ENCODE measurements at regions not wholly inside any gene's neighbourhood (a gene's known extent, or its start where the extent isn't known, plus 50 kb on each side); places are given as distances from the start of the nearest gene placed in this dataset.
A peak's percentile ranks its signal among the peaks of the same experiment; 100 is the strongest.

- TF ChIP-seq ZNF610 (tag by site-specific recombination; IDR thresholded peaks at IDR 0.05; ENCODE audit: borderline replicate concordance) (no peak), ZNF433 (tag by site-specific recombination; IDR thresholded peaks at IDR 0.05; ENCODE audit: low read depth) (no peak), KLF17 (tag by site-specific recombination; IDR thresholded peaks at IDR 0.05) (no peak), GLI4 (tag by site-specific recombination; IDR thresholded peaks at IDR 0.05) (no peak), ZBTB7A (tag by site-specific recombination; IDR thresholded peaks at IDR 0.05; ENCODE audit: low read depth) (no peak), ZNF510 (tag by site-specific recombination; IDR thresholded peaks at IDR 0.05; ENCODE audit: insufficient replicate concordance) (peak; percentile 57), ZNF23 (tag by site-specific recombination; IDR thresholded peaks at IDR 0.05; ENCODE audit: borderline replicate concordance) (no peak), CTCF (tag by site-specific recombination; IDR thresholded peaks at IDR 0.05) (no peak), ZNF266 (tag by site-specific recombination; IDR thresholded peaks at IDR 0.05; ENCODE audit: low read depth) (no peak), ZNF776 (tag by site-specific recombination; IDR thresholded peaks at IDR 0.05; ENCODE audit: borderline replicate concordance) (no peak), ATF2 (tag by site-specific recombination; IDR thresholded peaks at IDR 0.05; ENCODE audit: low read depth) (no peak), SP7 (tag by site-specific recombination; IDR thresholded peaks at IDR 0.05) (no peak), ZFP3 (tag by site-specific recombination; IDR thresholded peaks at IDR 0.05; ENCODE audit: low read depth) (no peak), TCF7L2 (IDR thresholded peaks at IDR 0.05; ENCODE audit: borderline replicate concordance, low read depth, low read length) (no peak)
These were observed 89.6 kb upstream of the ZNF516 start for GRCh38 chr18:76584414-76585310.

Measured in HEK293 (cell line).